BLaER1 (cell line): ENCODE measurements at regions not wholly inside any gene's neighbourhood (a gene's known extent, or its start where the extent isn't known, plus 50 kb on each side); places are given as distances from the start of the nearest gene placed in this dataset.

Source experiments
- H3K27ac ChIP-seq: shearing (Covaris generic); formaldehyde crosslinking; 2 replicates; pipeline ENCODE4 v1.8.1; 2022
- H3K27me3 ChIP-seq: shearing (Covaris generic); formaldehyde crosslinking; 2 replicates; pipeline ENCODE4 v1.8.1; 2022
- H3K36me3 ChIP-seq: shearing (Covaris generic); formaldehyde crosslinking; 2 replicates; pipeline ENCODE4 v1.8.1; 2022
- H3K4me1 ChIP-seq: shearing (Covaris generic); formaldehyde crosslinking; 2 replicates; pipeline ENCODE4 v1.8.1; 2022
- H3K4me2 ChIP-seq: shearing (Covaris generic); formaldehyde crosslinking; 2 replicates; pipeline ENCODE4 v1.8.1; 2022
- H3K4me3 ChIP-seq: shearing (Covaris generic); formaldehyde crosslinking; 2 replicates; pipeline ENCODE4 v1.8.1; 2022
- H3K9ac ChIP-seq: shearing (Covaris generic); formaldehyde crosslinking; 2 replicates; pipeline ENCODE4 v1.8.1; 2022
- H3K9me3 ChIP-seq: shearing (Covaris generic); formaldehyde crosslinking; 2 replicates; pipeline ENCODE4 v1.8.1; 2022
- H4K20me1 ChIP-seq: shearing (Covaris generic); formaldehyde crosslinking; 2 replicates; pipeline ENCODE4 v1.8.1; 2022
- Cebpa-rat ChIP-seq: shearing (Covaris generic); IDR thresholded peaks from 2 replicates; pipeline ENCODE4 v1.8.1; 2022

- H3K4me1 ChIP-seq: no peaks in the 10 kb centered on the region
- H3K27ac ChIP-seq: no peak overlapping the region
- TF ChIP-seq Cebpa-rat: no peak
These were observed 154.2 kb upstream of the PRMT8 start for GRCh38 chr12:3336606-3337311.

GRCh38 chr12:3337944-3338343 lies 153.1 kb upstream of the PRMT8 start:
- no peaks in the 10 kb centered on the region for H4K20me1 ChIP-seq
- H3K36me3 ChIP-seq: no peaks in the 10 kb centered on the region
- no peak overlapping the region for H3K4me2 ChIP-seq
- H3K27me3 ChIP-seq: no peaks in the 10 kb centered on the region
- H3K4me1 ChIP-seq: no peaks in the 10 kb centered on the region
- TF ChIP-seq Cebpa-rat: no peak
- H3K27ac ChIP-seq: no peak overlapping the region
- H3K9me3 ChIP-seq: no peaks in the 10 kb centered on the region
- no peak overlapping the region for H3K9ac ChIP-seq
- H3K4me3 ChIP-seq: no peak overlapping the region

More at GRCh38 chr12:3336606-3337311, 154.2 kb upstream of the PRMT8 start:
- Histone ChIP-seq H3K4me3 (no peak overlapping the region), H3K36me3 (no peaks in the 10 kb centered on the region), H3K27me3 (no peaks in the 10 kb centered on the region), H3K9me3 (no peaks in the 10 kb centered on the region), H3K9ac (no peak overlapping the region), H4K20me1 (no peaks in the 10 kb centered on the region), H3K4me2 (no peak overlapping the region)

GRCh38 chr12:3339221-3339620 lies 151.8 kb upstream of the PRMT8 start:
- no peaks in the 10 kb centered on the region for H3K9me3 ChIP-seq
- no peak overlapping the region for H3K4me3 ChIP-seq
- H3K27ac ChIP-seq: no peak overlapping the region
- no peaks in the 10 kb centered on the region for H3K4me1 ChIP-seq
- no peaks in the 10 kb centered on the region for H3K36me3 ChIP-seq
- no peak overlapping the region for H3K9ac ChIP-seq
- TF ChIP-seq Cebpa-rat: no peak
- H3K4me2 ChIP-seq: no peak overlapping the region
- no peaks in the 10 kb centered on the region for H3K27me3 ChIP-seq
- H4K20me1 ChIP-seq: no peaks in the 10 kb centered on the region

GRCh38 chr12:3341594-3341993 lies 149.4 kb upstream of the PRMT8 start:
- Histone ChIP-seq H3K4me2 (no peak overlapping the region), H3K9me3 (no peaks in the 10 kb centered on the region), H3K36me3 (no peaks in the 10 kb centered on the region), H3K4me1 (no peaks in the 10 kb centered on the region), H4K20me1 (no peaks in the 10 kb centered on the region), H3K27me3 (no peaks in the 10 kb centered on the region), H3K4me3 (no peak overlapping the region), H3K27ac (no peak overlapping the region), H3K9ac (no peak overlapping the region)
- TF ChIP-seq Cebpa-rat: no peak

- H3K9me3 ChIP-seq: no peaks in the 10 kb centered on the region
- no peaks in the 10 kb centered on the region for H3K4me1 ChIP-seq
- no peak overlapping the region for H3K4me3 ChIP-seq
- no peak overlapping the region for H3K4me2 ChIP-seq
- TF ChIP-seq Cebpa-rat: no peak
- H3K27me3 ChIP-seq: no peaks in the 10 kb centered on the region
- no peaks in the 10 kb centered on the region for H3K36me3 ChIP-seq
- no peaks in the 10 kb centered on the region for H4K20me1 ChIP-seq
- no peak overlapping the region for H3K27ac ChIP-seq
- H3K9ac ChIP-seq: no peak overlapping the region
These were observed 149.0 kb upstream of the PRMT8 start for GRCh38 chr12:3342051-3342450.

- no peak for TF ChIP-seq Cebpa-rat
- H3K4me2 ChIP-seq: no peak overlapping the region
- H3K9me3 ChIP-seq: no peaks in the 10 kb centered on the region
- no peak overlapping the region for H3K9ac ChIP-seq
- H3K36me3 ChIP-seq: no peaks in the 10 kb centered on the region
- H4K20me1 ChIP-seq: no peaks in the 10 kb centered on the region
- no peaks in the 10 kb centered on the region for H3K27me3 ChIP-seq
- no peak overlapping the region for H3K27ac ChIP-seq
- H3K4me1 ChIP-seq: no peaks in the 10 kb centered on the region
- H3K4me3 ChIP-seq: no peak overlapping the region
These were observed 142.9 kb upstream of the PRMT8 start for GRCh38 chr12:3348055-3348454.

- H3K9me3 ChIP-seq: no peaks in the 10 kb centered on the region
- TF ChIP-seq Cebpa-rat: no peak
- H3K27me3 ChIP-seq: no peaks in the 10 kb centered on the region
- H3K4me1 ChIP-seq: no peaks in the 10 kb centered on the region
- no peaks in the 10 kb centered on the region for H3K36me3 ChIP-seq
- no peak overlapping the region for H3K27ac ChIP-seq
- no peak overlapping the region for H3K9ac ChIP-seq
- no peaks in the 10 kb centered on the region for H4K20me1 ChIP-seq
- no peak overlapping the region for H3K4me2 ChIP-seq
- no peak overlapping the region for H3K4me3 ChIP-seq
These were observed 140.6 kb upstream of the PRMT8 start for GRCh38 chr12:3350432-3350831.

GRCh38 chr12:3351731-3352130 lies 139.3 kb upstream of the PRMT8 start:
- H3K4me1 ChIP-seq: no peaks in the 10 kb centered on the region
- H3K27ac ChIP-seq: no peak overlapping the region
- no peaks in the 10 kb centered on the region for H3K36me3 ChIP-seq
- H3K4me2 ChIP-seq: no peak overlapping the region
- no peak for TF ChIP-seq Cebpa-rat
- H3K27me3 ChIP-seq: no peaks in the 10 kb centered on the region
- no peak overlapping the region for H3K9ac ChIP-seq
- H3K4me3 ChIP-seq: no peak overlapping the region
- no peaks in the 10 kb centered on the region for H4K20me1 ChIP-seq
- no peaks in the 10 kb centered on the region for H3K9me3 ChIP-seq

- H3K4me2 ChIP-seq: no peak overlapping the region
- H4K20me1 ChIP-seq: no peaks in the 10 kb centered on the region
- no peak overlapping the region for H3K9ac ChIP-seq
- no peaks in the 10 kb centered on the region for H3K4me1 ChIP-seq
- no peak overlapping the region for H3K27ac ChIP-seq
- no peaks in the 10 kb centered on the region for H3K9me3 ChIP-seq
- H3K27me3 ChIP-seq: no peaks in the 10 kb centered on the region
- H3K36me3 ChIP-seq: no peaks in the 10 kb centered on the region
- no peak overlapping the region for H3K4me3 ChIP-seq
- no peak for TF ChIP-seq Cebpa-rat
These were observed 138.8 kb upstream of the PRMT8 start for GRCh38 chr12:3352230-3352629.

GRCh38 chr12:3353621-3354020 lies 137.4 kb upstream of the PRMT8 start:
- TF ChIP-seq Cebpa-rat: no peak
- no peaks in the 10 kb centered on the region for H3K4me1 ChIP-seq
- no peak overlapping the region for H3K9ac ChIP-seq
- no peaks in the 10 kb centered on the region for H3K36me3 ChIP-seq
- H3K27ac ChIP-seq: no peak overlapping the region
- no peaks in the 10 kb centered on the region for H3K27me3 ChIP-seq
- H3K4me3 ChIP-seq: no peak overlapping the region
- H4K20me1 ChIP-seq: no peaks in the 10 kb centered on the region
- H3K9me3 ChIP-seq: no peaks in the 10 kb centered on the region
- H3K4me2 ChIP-seq: no peak overlapping the region

GRCh38 chr12:3354586-3354985 lies 136.4 kb upstream of the PRMT8 start:
- Histone ChIP-seq H3K4me3 (no peak overlapping the region), H3K27me3 (no peaks in the 10 kb centered on the region), H3K9me3 (no peaks in the 10 kb centered on the region), H3K27ac (no peak overlapping the region), H3K9ac (no peak overlapping the region), H3K36me3 (no peaks in the 10 kb centered on the region), H3K4me1 (no peaks in the 10 kb centered on the region), H4K20me1 (no peaks in the 10 kb centered on the region), H3K4me2 (no peak overlapping the region)
- no peak for TF ChIP-seq Cebpa-rat
